ENCODE measurements at regions not wholly inside any gene's neighbourhood (a gene's known extent, or its start where the extent isn't known, plus 50 kb on each side); places are given as distances from the start of the nearest gene placed in this dataset.
"Not testable (repeated sequence)": the region's sequence is repeated elsewhere in the genome, so short reads cannot be mapped to it uniquely, and the experiment has no call there.

GRCh38 chr16:27639561-27640276, 89.8 kb downstream of the KATNIP start:
- DNase-seq: peak; percentile 45

DNA sequence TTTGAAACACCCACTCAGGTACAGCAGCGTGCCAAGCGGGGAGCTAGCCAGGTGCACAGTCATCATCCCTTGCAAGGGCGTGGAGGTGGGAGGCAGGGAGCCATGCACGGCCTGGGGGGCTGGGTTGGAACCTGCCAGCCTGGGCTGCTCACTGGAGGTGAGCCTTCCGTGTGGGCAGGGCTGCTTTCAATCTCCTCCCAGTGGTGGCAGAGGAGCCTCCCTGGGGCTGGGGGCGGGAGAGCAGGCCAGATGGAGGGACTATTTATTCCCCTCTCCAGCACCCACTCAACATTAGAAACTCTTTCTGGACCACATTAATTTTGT, 90.3 kb downstream of the KATNIP start:
- no peak for DNase-seq

DNA sequence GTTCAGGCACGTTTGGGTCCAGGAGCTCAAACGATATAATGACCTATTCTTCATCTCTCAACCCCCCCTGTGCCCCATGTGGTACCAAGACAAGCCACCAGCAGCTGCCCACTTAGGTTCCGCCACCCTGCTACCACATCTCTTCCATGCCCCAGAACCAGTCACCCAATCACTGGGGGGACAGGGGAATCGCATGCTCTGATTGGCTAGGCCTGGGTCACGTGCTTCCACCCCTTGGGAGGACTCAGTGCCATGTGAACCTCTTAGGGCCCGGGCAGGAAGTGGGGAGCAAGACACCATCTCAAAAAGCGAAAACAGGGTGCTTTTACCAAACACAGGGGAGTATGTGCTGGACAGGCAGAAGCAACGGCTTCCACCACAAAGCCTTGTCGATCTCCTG, 91.3 kb downstream of the KATNIP start:
- DNase-seq: no peak

DNA sequence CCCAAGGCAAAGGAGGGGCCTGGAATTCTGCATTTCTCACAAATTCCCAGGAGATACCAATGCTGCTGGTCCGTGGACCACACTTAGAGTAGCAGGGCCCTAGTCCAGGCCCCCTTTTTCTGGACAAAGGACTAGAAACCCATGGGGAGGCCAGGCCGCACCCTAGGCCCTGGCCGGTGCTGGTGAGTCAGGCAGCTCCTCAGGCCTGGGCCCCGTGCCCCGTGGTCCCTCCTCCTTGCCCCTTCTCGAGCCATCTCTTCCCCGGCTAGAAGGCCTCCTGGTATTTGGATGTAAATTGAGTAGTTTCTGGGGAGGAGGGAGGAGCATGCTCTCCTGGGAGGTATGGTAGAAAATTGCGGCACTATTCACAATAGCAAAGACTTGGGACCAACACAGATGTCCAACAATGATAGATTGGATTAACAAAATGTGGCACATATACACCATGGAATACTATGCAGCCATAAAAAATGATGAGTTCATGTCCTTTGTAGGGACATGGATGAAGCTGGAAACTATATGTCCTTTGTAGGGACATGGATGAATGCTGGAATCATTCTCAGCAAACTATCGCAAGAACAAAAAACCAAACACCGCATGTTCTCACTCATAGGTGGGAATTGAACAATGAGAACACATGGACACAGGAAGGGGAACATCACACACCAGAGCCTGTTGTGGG, 91.9 kb downstream of the KATNIP start:
- DNase-seq: not testable (repeated sequence)

DNA sequence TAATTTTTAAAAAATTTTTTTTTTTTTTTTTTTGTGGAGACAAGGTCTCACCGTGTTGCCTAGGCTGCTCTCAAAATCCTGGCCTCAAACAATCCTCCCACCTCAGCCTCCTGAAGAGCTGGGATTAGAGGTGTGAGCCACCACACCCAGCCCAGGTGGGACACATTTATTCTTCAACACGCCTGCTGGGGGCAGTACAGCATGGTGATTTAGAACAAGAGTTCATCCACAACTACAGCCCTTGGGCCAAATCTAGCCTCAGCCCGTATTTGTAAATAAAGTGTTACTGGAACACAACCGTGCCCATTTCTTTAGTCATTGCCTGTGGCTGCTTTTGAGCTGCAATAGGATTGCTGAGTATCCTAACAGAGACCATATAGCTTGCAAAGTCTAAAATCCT, 92.8 kb downstream of the KATNIP start:
- peak; percentile 32 for DNase-seq

- no peak for DNase-seq
These were observed 94.2 kb downstream of the KATNIP start for GRCh38 chr16:27644165-27644564.

DNA sequence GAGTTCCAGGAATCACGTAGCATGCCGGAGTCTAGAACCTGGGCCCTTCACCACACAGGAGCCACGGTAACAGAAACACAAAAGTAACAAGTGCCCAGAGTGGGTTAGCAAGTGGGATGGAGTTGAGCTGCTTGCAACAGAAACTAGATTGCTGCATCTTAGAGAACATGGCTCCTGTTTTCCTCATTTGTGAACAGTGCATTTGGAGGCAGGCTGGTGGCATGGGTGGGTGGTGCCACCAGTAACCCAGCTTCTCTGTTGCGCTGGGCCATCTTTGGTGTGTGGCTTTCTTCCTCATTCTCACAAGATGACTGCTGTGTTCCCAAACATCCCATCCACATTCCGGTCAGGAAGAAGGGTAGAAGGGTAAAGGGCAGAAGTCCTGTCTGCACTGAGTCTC, 95.5 kb downstream of the KATNIP start:
- no peak for DNase-seq

DNA sequence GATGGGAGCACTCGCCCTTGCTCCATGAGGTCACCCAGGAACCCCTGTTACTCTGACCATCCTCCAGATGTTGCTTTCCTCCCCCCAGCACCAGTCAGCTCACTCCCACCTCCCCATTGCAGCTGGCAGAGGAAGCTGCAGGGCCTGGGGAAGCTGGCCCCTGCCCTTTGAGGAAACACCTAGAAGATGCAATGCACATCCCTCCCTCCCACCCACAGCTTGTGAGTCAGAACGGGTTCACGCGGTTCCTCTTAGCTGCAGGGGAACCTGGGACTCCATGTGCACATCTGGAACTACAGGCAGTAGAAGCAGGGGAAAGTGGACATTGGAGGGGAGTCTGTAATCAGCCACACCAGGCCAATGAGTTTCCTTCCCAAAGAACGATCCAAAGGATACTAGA, 96.9 kb downstream of the KATNIP start:
- DNase-seq: no peak

GRCh38 chr16:27649021-27649420, 99.1 kb downstream of the KATNIP start:
- no peak for DNase-seq

DNA sequence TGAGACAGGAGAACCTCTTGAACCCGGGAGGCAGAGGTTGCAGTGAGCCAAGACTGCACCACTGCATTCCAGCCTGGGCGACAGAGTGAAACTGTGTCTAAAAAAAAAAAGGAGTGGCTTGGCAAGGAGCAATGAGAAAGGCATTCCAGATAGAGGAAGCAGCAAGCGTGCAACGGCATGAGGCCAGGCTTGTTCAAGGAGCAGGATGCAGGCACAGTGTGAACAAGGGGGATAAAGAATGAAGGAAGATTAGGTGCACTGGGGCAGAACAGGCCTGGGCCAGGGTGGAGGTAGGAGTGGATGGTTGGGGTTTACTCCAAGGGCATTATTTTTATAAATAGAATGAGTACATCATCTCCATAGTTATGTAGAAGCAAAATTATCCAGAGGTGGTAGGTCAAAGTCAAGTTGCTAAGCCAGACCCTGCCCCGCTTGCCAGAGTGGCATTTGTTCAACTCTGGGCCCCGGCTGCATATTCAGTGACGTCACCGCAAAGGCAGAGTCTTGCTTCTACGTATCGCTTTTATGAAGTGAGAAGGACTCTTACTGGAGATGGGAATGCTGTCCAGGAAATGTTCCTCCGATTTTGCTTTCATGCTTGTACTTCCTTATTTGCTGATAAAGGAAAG, 100.2 kb downstream of the KATNIP start:
- DNase-seq: no peak

GRCh38 chr16:27651301-27651700, 101.4 kb downstream of the KATNIP start:
- no peak for DNase-seq

- DNase-seq: no peak
These were observed 107.9 kb downstream of the KATNIP start for GRCh38 chr16:27657811-27658210.

DNA sequence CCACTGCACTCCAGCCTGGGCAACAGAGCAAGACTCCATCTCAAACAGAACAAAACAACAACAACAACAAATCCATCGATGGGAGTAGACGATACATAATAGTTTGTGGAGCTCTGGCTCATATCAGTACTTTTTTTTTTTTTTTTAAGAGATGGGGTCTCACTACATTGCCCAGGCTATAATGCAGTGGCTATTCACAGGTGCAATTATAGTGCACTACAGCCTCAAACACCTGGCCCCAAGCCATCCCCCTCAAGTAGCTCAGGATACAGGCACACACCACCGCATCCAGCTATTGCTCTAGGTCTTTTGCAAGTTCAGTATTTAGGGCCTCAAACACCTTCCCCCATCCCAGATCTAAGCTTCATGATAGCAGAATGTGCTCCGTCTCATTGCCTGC, 110.6 kb downstream of the KATNIP start:
- DNase-seq: no peak

GRCh38 chr16:27663235-27663634, 113.3 kb downstream of the KATNIP start:
- DNase-seq: not testable (repeated sequence)

GRCh38 chr16:27665881-27666280, 115.9 kb downstream of the KATNIP start:
- DNase-seq: no peak

DNA sequence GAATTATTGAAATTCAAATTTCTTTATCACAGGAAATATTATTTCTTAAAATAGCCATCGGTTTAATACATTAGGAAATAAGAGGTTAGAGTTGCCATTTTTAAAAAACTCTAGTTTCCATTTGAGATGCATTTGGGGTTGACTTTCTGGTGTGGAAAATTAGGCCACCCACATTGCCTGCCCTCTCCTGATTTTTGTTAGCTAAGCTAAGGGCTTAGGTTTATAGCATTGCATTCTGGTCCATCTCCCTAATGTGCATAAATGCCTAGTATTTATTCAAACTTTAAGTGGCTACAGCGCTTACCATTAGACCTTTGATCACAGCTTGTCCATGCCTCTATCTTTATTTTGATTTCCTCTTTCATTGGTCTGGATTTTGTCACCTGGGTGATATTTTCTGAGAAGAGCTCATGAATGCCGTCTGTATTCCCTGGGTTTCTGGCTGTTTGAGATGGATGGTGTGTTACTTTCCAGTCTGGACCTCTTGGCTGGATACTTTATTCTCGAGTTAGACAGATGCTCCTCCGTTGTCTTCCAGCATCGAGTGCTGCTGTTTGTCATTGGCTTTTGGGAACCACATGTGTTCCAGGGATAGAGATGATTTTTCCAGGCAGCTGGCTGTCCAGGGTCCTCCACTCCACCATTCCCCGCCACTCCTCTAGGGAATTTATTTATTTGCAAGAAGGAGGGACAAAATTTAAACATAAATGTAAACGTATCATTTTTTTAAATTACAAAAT, 120.3 kb downstream of the KATNIP start:
- DNase-seq: no peak

DNA sequence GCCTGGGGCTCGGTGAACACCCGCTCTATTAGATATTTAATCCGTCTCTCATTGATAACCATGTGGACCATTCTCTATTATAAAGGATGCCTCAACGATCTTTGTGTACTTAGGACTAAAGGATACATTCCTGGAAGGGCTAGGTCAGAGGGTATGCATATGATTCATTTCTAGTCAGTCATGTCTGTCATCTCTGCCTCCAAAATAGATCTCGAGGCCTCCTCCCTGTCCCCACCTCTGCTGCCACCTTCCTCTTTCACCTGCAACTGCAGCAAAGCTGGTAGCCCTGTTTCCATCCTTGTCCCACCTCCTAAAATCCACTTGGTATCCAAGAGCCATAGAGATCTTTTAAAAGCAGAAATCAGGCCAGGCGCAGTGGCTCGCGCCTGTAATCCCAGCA, 121.5 kb downstream of the KATNIP start:
- no peak for DNase-seq

DNA sequence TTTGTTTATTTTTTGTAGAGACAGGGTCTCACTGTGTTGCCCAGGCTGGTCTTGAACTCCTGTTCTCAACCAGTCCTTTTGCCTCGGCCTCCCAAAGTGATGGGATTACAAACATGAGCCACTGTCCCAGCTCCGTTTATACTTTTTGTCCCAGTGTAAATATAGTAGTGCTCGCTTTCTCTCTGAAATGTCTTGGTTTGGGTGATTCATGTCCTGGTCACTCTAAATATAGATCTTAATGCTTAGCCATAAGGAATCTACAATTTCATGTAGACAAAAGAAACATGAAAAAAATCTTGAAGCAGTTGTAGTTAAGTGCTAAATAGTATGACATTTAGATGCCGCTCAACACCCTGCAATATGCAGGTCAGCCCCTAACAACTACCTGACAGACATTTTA, 126.9 kb downstream of the KATNIP start:
- no peak for DNase-seq

DNA sequence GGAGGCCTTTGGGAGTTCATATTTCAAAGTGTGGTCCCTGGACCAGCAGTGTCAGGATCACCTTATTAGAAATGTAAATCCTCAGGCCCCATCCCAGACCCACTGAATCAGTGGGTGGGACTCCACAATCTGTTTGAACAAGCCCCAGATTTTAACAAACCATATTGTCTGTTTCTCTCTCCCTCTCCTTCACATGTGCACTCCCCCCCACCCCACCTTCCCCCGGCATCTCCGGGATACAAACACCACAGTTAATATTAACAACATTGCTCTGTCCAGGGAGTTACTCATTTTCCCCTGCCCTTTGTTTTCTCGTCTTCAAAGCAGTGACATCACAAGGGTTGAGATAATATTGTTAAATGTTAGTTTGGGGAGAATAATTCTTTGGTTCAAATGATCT, 127.3 kb downstream of the KATNIP start:
- peak; percentile 64 for DNase-seq

DNA sequence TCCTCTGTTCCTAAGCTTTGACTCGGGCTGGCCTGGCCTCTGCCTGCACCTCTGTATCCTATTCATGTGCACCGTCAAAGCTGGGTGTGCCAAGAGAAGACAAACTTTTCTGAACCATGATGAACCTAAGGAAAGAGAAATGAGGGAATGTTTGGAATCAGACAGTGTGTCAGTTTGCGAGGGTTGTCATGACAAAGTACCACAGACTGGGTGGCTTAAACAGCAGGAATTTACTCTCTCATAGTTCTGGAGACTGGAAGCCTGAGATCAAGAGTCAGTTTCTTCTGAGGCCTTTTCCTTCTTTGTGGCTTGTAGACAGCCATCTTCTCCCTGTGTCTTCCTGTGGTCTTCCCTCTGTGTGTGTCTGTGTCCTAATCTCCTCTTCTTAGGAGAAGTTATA, 129.0 kb downstream of the KATNIP start:
- no peak for DNase-seq

GRCh38 chr16:27679899-27680298, 130.0 kb downstream of the KATNIP start:
- DNase-seq: no peak

- DNase-seq: no peak
These were observed 131.7 kb downstream of the KATNIP start for GRCh38 chr16:27681681-27682080.

- no peak for DNase-seq
These were observed 134.1 kb downstream of the KATNIP start for GRCh38 chr16:27684047-27684446.

- peak; percentile 59 for DNase-seq
These were observed 135.9 kb downstream of the KATNIP start for GRCh38 chr16:27685807-27686206.
